Liver (tissue), 8 donors: ENCODE measurements at regions not wholly inside any gene's neighbourhood (a gene's known extent, or its start where the extent isn't known, plus 50 kb on each side); places are given as distances from the start of the nearest gene placed in this dataset.

Source experiments
- DNase-seq: peaks from one replicate; pipeline ENCODE4 v3.0.0-alpha.2; 2017; ENCODE audit warnings: low spot score
- H3K27ac ChIP-seq, 2 donors: one replicate each; pipeline ENCODE4 v1.7.0; 2013; ENCODE audit warnings: inconsistent platforms in 2 of 2, low read length in 2 of 2, control low read depth in 1 of 2, low read depth in 1 of 2, mild to moderate bottlenecking in 1 of 2
- H3K27me3 ChIP-seq, 4 donors: one replicate each; pipeline versions ENCODE4 v1.6.1 to v1.7.0; 2013; ENCODE audit warnings: low read length in 3 of 4, inconsistent platforms in 1 of 4, mild to moderate bottlenecking in 1 of 4, moderate library complexity in 1 of 4; ENCODE audit not compliant: control insufficient read depth in 4 of 4, insufficient read depth in 4 of 4
- H3K36me3 ChIP-seq, 4 donors: one replicate each; pipeline versions ENCODE4 v1.6.1 to v1.7.0; 2013; ENCODE audit warnings: low read length in 3 of 4, mild to moderate bottlenecking in 3 of 4, low read depth in 1 of 4, moderate library complexity in 1 of 4; ENCODE audit not compliant: control insufficient read depth in 4 of 4, insufficient read depth in 3 of 4
- H3K4me1 ChIP-seq, 4 donors: one replicate each; pipeline versions ENCODE4 v1.6.1 to v1.7.0; 2013; ENCODE audit warnings: low read length in 3 of 4, mild to moderate bottlenecking in 3 of 4, moderate library complexity in 1 of 4; ENCODE audit not compliant: control insufficient read depth in 4 of 4, insufficient read depth in 4 of 4
- H3K4me3 ChIP-seq, 3 donors: one replicate each; pipeline versions ENCODE4 v1.6.1 to v1.7.0; 2013; ENCODE audit warnings: low read length in 3 of 3, control low read depth in 1 of 3, low read depth in 1 of 3, mild to moderate bottlenecking in 1 of 3
- H3K9ac ChIP-seq, 2 donors: one replicate each; pipeline ENCODE4 v1.7.0; 2013; ENCODE audit warnings: low read length in 2 of 2, mild to moderate bottlenecking in 2 of 2, moderate library complexity in 2 of 2, control low read depth in 1 of 2, low read depth in 1 of 2
- H3K9me3 ChIP-seq, 4 donors: one replicate each; pipeline versions ENCODE4 v1.6.1 to v1.7.0; 2013; ENCODE audit warnings: low read length in 3 of 4; ENCODE audit not compliant: control insufficient read depth in 4 of 4
- FOXA1 ChIP-seq: IDR thresholded peaks from 2 replicates; pipeline ENCODE4 v1.6.1; 2016; ENCODE audit warnings: antibody characterized with exemption
- FOXA2 ChIP-seq: IDR thresholded peaks from 2 replicates; pipeline ENCODE4 v1.6.1; 2016; ENCODE audit warnings: antibody characterized with exemption
- GABPA ChIP-seq, 2 donors: IDR thresholded peaks in 1 of 2; conservative IDR thresholded peaks in 1 of 2; 2 replicates each; pipeline ENCODE4 v1.6.1; 2016; ENCODE audit warnings: antibody characterized with exemption in 2 of 2, mild to moderate bottlenecking in 1 of 2, moderate library complexity in 1 of 2
- HNF4A ChIP-seq, 2 donors: conservative IDR thresholded peaks; 2 replicates each; pipeline ENCODE4 v1.6.1; 2016; ENCODE audit warnings: antibody characterized with exemption in 2 of 2, mild to moderate bottlenecking in 2 of 2
- HNF4G ChIP-seq: IDR thresholded peaks from 2 replicates; pipeline ENCODE4 v1.6.1; 2016; ENCODE audit warnings: antibody characterized with exemption
- NR2F2 ChIP-seq: IDR thresholded peaks from 2 replicates; pipeline ENCODE4 v1.6.1; 2016; ENCODE audit warnings: antibody characterized with exemption
- RAD21 ChIP-seq, 2 donors: IDR thresholded peaks; 2 replicates each; pipeline ENCODE4 v1.6.1; 2016; ENCODE audit warnings: antibody characterized with exemption in 2 of 2, mild to moderate bottlenecking in 2 of 2
- RXRA ChIP-seq, 2 donors: IDR thresholded peaks; 2 replicates each; pipeline ENCODE4 v1.6.1; 2017 to 2018; ENCODE audit warnings: antibody characterized with exemption in 2 of 2, mild to moderate bottlenecking in 1 of 2
- SP1 ChIP-seq: IDR thresholded peaks from 2 replicates; pipeline ENCODE4 v1.6.1; 2018; ENCODE audit warnings: antibody characterized with exemption, mild to moderate bottlenecking
- TAF1 ChIP-seq: conservative IDR thresholded peaks from 2 replicates; pipeline ENCODE4 v1.6.1; 2016; ENCODE audit warnings: antibody characterized with exemption, mild to moderate bottlenecking
- YY1 ChIP-seq: IDR thresholded peaks from 2 replicates; pipeline ENCODE4 v1.6.1; 2016; ENCODE audit warnings: antibody characterized with exemption, mild to moderate bottlenecking
- WGBS: extraction: QIAGEN DNeasy Blood & Tissue Kit; methylation state at CpG from one replicate; pipeline ENCODE4 v1.1.7; 2013; 5-methylcytosine and 5-hydroxymethylcytosine counted together
- TF ChIP-seq, protein P1 (sequence below): fragments of 150-350 bp; IDR thresholded peaks from 2 replicates; pipeline ENCODE4 v1.5.1; 2017; ENCODE audit warnings: improper control_type of control experiment, low read depth, low read length; ENCODE audit not compliant: missing input control
- TF ChIP-seq, protein P2 (sequence below): IDR thresholded peaks from 2 replicates; pipeline ENCODE4 v1.6.1; 2016; ENCODE audit warnings: antibody characterized with exemption
- TF ChIP-seq, protein P3 (sequence below): IDR thresholded peaks from 2 replicates; pipeline ENCODE4 v1.6.1; 2016; ENCODE audit warnings: antibody characterized with exemption
- TF ChIP-seq, protein P4 (sequence below): IDR thresholded peaks from 2 replicates; pipeline ENCODE4 v1.6.1; 2016; ENCODE audit warnings: antibody characterized with exemption, mild to moderate bottlenecking
- donor health status: healthy.
- donor health status: healthy.
- donor health status: healthy.
- donor health status: healthy.
- donor health status: healthy.

DNA sequence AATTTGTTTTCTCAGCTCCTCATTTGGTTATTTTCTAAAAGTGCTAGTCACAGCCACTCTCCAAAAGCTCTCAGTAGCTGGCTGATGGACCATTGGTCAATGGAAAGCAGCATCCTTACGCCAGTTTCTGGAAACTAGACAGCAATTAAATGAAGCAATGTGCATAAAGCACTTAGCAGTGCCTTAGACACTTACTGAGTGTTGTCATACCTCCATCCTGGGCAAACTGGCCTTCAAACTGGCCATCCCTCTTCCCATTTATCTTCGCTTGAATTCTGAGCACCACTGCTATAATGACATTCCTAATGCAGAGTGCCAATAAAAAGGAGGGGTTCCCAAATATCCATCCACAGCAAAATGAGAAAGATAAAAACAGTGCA is 209.2 kb downstream of the ENC1 start:
- DNase-seq = no peak
- TF ChIP-seq FOXA1 (no peak), YY1 (no peak), FOXA2 (no peak)
- TF ChIP-seq, protein P1, sequence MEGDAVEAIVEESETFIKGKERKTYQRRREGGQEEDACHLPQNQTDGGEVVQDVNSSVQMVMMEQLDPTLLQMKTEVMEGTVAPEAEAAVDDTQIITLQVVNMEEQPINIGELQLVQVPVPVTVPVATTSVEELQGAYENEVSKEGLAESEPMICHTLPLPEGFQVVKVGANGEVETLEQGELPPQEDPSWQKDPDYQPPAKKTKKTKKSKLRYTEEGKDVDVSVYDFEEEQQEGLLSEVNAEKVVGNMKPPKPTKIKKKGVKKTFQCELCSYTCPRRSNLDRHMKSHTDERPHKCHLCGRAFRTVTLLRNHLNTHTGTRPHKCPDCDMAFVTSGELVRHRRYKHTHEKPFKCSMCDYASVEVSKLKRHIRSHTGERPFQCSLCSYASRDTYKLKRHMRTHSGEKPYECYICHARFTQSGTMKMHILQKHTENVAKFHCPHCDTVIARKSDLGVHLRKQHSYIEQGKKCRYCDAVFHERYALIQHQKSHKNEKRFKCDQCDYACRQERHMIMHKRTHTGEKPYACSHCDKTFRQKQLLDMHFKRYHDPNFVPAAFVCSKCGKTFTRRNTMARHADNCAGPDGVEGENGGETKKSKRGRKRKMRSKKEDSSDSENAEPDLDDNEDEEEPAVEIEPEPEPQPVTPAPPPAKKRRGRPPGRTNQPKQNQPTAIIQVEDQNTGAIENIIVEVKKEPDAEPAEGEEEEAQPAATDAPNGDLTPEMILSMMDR = no peak
- TF ChIP-seq, protein P2, sequence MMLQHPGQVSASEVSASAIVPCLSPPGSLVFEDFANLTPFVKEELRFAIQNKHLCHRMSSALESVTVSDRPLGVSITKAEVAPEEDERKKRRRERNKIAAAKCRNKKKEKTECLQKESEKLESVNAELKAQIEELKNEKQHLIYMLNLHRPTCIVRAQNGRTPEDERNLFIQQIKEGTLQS = no peak
- no peak overlapping the region for H3K4me3 ChIP-seq
- H3K9me3 ChIP-seq = no peaks in the 10 kb centered on the region
- no peak overlapping the region for H3K27ac ChIP-seq
- no peak overlapping the region for H3K9ac ChIP-seq
- H3K36me3 ChIP-seq = no peaks in the 10 kb centered on the region
- H3K27me3 ChIP-seq = no peaks in the 10 kb centered on the region
- WGBS = 93% methylated on average over 2 of the region's 2 CpGs
- peaks cover 0 to 3% (median 1%) of the 10 kb centered on the region in 4 donors for H3K4me1 ChIP-seq

DNA sequence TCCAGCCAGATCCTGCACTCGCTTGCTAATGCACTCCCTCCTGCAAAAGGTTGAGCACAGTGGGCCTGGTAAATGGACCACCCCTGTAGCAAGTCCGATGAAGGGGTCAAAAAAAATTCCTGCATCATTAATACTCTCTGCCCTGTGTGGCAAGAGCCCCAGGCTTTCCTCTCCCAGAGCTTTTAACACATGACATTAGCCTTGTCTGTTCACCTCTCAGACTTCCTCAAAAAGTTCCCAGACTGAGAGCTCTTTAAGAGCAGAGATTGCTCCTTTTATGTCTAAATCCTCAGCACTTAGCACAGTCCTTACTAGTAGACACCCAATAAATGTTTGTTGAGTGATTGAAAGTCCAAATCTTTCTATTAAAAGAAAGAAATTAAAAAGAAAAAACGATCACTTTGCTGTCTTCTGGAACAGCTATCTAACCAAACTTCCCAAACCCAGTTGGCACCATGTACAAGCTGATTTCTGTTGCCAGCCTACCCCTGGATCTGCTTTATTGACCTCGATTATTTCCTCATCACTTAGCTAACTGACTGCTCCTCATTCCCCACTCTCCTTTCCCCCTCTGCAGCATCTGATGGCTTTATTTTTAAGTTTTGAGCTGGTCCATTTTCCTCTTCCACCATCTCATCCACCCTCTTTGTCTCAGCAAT is 209.8 kb downstream of the ENC1 start:
- WGBS = 60% methylated on average over 4 of the region's 4 CpGs
- Histone ChIP-seq H3K4me1 (peaks cover 0 to 3% (median 1%) of the 10 kb centered on the region in 4 donors), H3K36me3 (no peaks in the 10 kb centered on the region), H3K27ac (no peak overlapping the region), H3K9ac (no peak overlapping the region), H3K9me3 (no peaks in the 10 kb centered on the region), H3K27me3 (no peaks in the 10 kb centered on the region), H3K4me3 (no peak overlapping the region)
- TF ChIP-seq NR2F2 = no peak
- no peak for DNase-seq

DNA sequence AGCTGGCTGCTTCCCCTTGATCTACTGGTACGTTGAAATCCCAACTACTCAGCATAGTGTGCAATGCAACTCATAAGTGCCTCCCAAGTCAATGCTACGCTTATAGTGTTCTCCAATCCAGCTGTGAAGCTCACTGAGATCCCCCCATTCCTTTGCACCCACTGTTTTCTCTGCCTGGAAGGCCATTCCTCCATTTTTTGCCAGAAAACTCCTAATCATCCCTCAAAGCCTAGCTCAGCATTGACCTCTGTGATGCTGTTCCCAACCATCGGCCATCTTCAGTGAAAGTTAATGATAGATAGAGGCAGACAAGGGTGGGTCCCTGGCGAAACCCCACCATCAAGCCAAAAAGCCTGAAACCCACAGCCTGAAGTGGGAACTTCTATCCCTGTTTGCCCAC is 211.0 kb downstream of the ENC1 start:
- Histone ChIP-seq H3K4me3 (no peak overlapping the region), H3K4me1 (peaks cover 2 to 8% (median 4%) of the 10 kb centered on the region in 4 donors), H3K9me3 (no peaks in the 10 kb centered on the region), H3K27ac (no peak overlapping the region), H3K9ac (no peak overlapping the region), H3K27me3 (no peaks in the 10 kb centered on the region), H3K36me3 (no peaks in the 10 kb centered on the region)
- no peak for DNase-seq
- TF ChIP-seq RXRA (IDR thresholded peaks at IDR 0.05) = no peak
- WGBS = 97% methylated on average over 4 of the region's 4 CpGs

DNA sequence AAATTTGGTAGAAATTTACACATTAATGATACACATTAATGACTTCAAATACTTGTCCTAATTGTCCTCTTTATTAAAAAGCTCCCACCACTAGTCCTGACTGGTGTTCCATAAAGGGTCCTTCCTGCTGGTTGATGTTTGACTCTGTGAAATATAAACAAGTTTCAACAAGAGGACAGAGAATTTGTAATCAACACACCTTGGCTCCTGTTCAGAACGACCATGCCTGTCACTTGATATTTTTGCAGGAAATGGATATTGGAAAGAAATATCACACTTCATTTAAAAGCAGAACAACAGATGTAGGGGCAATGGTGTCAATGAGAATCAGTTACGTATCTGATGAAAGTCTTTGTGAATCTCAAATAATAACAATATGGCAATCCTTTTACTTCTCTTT is 211.7 kb downstream of the ENC1 start:
- H3K9ac ChIP-seq = no peak overlapping the region
- H3K4me3 ChIP-seq = no peak overlapping the region
- no peak for DNase-seq
- H3K27me3 ChIP-seq = no peaks in the 10 kb centered on the region
- no peaks in the 10 kb centered on the region for H3K9me3 ChIP-seq
- peaks cover 2 to 13% (median 8%) of the 10 kb centered on the region in 4 donors for H3K4me1 ChIP-seq
- H3K36me3 ChIP-seq = no peaks in the 10 kb centered on the region
- WGBS = 70% methylated on average over 2 of the region's 2 CpGs
- no peak overlapping the region for H3K27ac ChIP-seq
- TF ChIP-seq, protein P3, sequence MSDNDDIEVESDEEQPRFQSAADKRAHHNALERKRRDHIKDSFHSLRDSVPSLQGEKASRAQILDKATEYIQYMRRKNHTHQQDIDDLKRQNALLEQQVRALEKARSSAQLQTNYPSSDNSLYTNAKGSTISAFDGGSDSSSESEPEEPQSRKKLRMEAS = no peak
- no peak for TF ChIP-seq GABPA (IDR thresholded peaks at IDR 0.05 in 1 of 2, conservative IDR thresholded peaks at IDR 0.05 in 1 of 2)
- TF ChIP-seq, protein P1 = no peak
- no peak for TF ChIP-seq SP1
- TF ChIP-seq RXRA (IDR thresholded peaks at IDR 0.05) = no peak
- TF ChIP-seq, protein P4, sequence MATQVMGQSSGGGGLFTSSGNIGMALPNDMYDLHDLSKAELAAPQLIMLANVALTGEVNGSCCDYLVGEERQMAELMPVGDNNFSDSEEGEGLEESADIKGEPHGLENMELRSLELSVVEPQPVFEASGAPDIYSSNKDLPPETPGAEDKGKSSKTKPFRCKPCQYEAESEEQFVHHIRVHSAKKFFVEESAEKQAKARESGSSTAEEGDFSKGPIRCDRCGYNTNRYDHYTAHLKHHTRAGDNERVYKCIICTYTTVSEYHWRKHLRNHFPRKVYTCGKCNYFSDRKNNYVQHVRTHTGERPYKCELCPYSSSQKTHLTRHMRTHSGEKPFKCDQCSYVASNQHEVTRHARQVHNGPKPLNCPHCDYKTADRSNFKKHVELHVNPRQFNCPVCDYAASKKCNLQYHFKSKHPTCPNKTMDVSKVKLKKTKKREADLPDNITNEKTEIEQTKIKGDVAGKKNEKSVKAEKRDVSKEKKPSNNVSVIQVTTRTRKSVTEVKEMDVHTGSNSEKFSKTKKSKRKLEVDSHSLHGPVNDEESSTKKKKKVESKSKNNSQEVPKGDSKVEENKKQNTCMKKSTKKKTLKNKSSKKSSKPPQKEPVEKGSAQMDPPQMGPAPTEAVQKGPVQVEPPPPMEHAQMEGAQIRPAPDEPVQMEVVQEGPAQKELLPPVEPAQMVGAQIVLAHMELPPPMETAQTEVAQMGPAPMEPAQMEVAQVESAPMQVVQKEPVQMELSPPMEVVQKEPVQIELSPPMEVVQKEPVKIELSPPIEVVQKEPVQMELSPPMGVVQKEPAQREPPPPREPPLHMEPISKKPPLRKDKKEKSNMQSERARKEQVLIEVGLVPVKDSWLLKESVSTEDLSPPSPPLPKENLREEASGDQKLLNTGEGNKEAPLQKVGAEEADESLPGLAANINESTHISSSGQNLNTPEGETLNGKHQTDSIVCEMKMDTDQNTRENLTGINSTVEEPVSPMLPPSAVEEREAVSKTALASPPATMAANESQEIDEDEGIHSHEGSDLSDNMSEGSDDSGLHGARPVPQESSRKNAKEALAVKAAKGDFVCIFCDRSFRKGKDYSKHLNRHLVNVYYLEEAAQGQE = no peak
- no peak for TF ChIP-seq YY1
- no peak for TF ChIP-seq HNF4A (conservative IDR thresholded peaks at IDR 0.05)
- no peak for TF ChIP-seq HNF4G
- TF ChIP-seq NR2F2 = no peak
- TF ChIP-seq RAD21 (IDR thresholded peaks at IDR 0.05) = no peak
- TF ChIP-seq FOXA1 = no peak
- TF ChIP-seq, protein P2 = no peak
- no peak for TF ChIP-seq TAF1
